RWPE2 (cell line): ENCODE measurements at regions not wholly inside any gene's neighbourhood (a gene's known extent, or its start where the extent isn't known, plus 50 kb on each side); places are given as distances from the start of the nearest gene placed in this dataset.

ENCODE experiments used
- ATAC-seq: fragments of 200-7000 bp; cut with Tn5 transposase; 3 replicates; pipeline ENCODE4 v1.9.1; 2021; ENCODE audit warnings: low read depth
- DNase-seq: peaks from one replicate; pipeline ENCODE4 v3.0.0-alpha.2; 2020; ENCODE audit warnings: low spot score
- H3K27ac ChIP-seq: fragments of 450-650 bp; 2 replicates; pipeline ENCODE4 v1.5.1; 2017; ENCODE audit warnings: mild to moderate bottlenecking; ENCODE audit not compliant: poor library complexity, severe bottlenecking
- H3K27me3 ChIP-seq: fragments of 250-450 bp; sonication (Bioruptor Pico); 2 replicates; pipeline ENCODE4 v1.5.1; 2021; ENCODE audit warnings: mild to moderate bottlenecking, moderate library complexity; ENCODE audit not compliant: insufficient read depth, poor library complexity, severe bottlenecking
- H3K36me3 ChIP-seq: fragments of 250-450 bp; sonication (Bioruptor Pico); 2 replicates; pipeline ENCODE4 v1.5.1; 2020; ENCODE audit warnings: low read depth, mild to moderate bottlenecking, moderate library complexity
- H3K4me1 ChIP-seq: fragments of 250-450 bp; sonication (Bioruptor Pico); 2 replicates; pipeline ENCODE4 v1.5.1; 2021; ENCODE audit warnings: mild to moderate bottlenecking, moderate library complexity; ENCODE audit not compliant: insufficient read depth, poor library complexity, severe bottlenecking
- H3K4me3 ChIP-seq: fragments of 250-450 bp; sonication (Bioruptor Pico); 2 replicates; pipeline ENCODE4 v1.5.1; 2021; ENCODE audit warnings: mild to moderate bottlenecking, moderate library complexity; ENCODE audit not compliant: severe bottlenecking
- H3K9me3 ChIP-seq: fragments of 250-450 bp; sonication (Bioruptor Pico); 2 replicates; pipeline ENCODE4 v1.5.1; 2021; ENCODE audit warnings: mild to moderate bottlenecking, moderate library complexity; ENCODE audit not compliant: severe bottlenecking
- CTCF ChIP-seq: fragments of 450-650 bp; IDR thresholded peaks from one replicate; pipeline ENCODE4 v1.5.1; 2017; ENCODE audit warnings: mild to moderate bottlenecking, moderate library complexity; ENCODE audit not compliant: poor library complexity, severe bottlenecking

DNA sequence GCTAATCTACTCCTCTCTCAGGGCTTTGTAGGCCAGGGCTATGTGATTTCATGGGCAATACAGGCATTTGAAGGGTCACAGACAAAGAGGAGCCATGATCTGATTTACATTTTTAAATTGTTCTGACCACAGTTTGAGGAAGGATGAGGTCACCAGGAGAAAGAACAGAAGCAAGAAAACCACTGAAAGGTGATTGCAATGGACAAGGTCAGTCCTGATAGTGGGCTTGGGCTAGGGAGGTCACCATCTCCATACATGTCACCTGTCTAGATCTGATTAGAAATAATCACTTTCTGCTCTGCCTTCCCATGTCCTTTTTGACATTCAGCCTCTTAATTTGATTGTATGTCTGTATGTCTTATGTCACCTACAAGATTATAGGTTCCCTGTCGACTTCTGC is 248.9 kb upstream of the CWC22 start:
- no peak for DNase-seq
- Histone ChIP-seq H3K27me3 (no peaks in the 10 kb centered on the region), H3K27ac (no peak overlapping the region), H3K4me3 (no peak overlapping the region), H3K9me3 (no peaks in the 10 kb centered on the region), H3K36me3 (no peaks in the 10 kb centered on the region), H3K4me1 (no peaks in the 10 kb centered on the region)
- no peak for ATAC-seq
- no peak for TF ChIP-seq CTCF

DNA sequence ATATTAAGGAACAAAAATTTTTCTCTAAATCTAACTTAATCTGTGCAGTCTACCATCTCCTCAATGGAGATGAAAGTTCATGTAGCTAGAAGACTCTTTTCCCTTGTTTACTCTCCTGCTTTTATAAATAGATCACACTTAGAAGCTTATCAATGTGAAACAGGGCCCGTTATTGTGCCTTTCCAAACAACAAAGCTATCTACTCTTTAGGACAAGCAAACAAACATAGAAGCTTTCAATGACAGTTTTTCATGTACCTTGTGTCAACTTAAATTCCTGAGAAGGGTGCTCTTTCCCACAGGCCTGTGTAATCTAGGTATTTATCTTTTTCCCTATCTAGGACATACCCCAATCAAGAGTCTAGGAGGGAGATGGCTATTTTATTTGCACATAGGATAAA is 247.8 kb upstream of the CWC22 start:
- H3K27me3 ChIP-seq = no peaks in the 10 kb centered on the region
- DNase-seq = no peak
- TF ChIP-seq CTCF = no peak
- H3K9me3 ChIP-seq = no peaks in the 10 kb centered on the region
- no peaks in the 10 kb centered on the region for H3K4me1 ChIP-seq
- no peak overlapping the region for H3K4me3 ChIP-seq
- ATAC-seq = no peak
- H3K36me3 ChIP-seq = no peaks in the 10 kb centered on the region
- no peak overlapping the region for H3K27ac ChIP-seq

DNA sequence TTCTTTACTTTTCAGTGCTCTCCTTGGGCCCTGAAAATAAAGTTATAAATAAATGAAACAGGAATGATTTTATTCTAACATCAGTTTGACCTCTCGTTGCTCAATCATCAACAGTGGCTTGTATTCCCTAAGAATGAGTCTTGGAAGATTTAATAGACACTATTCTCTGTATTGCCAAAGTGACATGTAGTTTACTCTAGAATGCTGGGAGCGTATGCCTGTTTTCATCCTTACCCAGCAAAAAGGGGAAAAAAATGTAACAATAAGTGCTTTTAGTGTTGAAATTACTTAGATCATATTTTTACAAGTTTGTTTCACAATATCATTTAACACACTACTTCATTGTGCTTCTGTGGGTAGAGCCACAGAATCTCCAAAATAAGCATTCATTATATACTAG is 240.6 kb upstream of the CWC22 start:
- TF ChIP-seq CTCF = no peak
- no peaks in the 10 kb centered on the region for H3K36me3 ChIP-seq
- no peak for ATAC-seq
- no peaks in the 10 kb centered on the region for H3K9me3 ChIP-seq
- H3K4me1 ChIP-seq = no peaks in the 10 kb centered on the region
- no peaks in the 10 kb centered on the region for H3K27me3 ChIP-seq
- DNase-seq = no peak
- H3K4me3 ChIP-seq = no peak overlapping the region
- no peak overlapping the region for H3K27ac ChIP-seq

GRCh38 chr2:180246268-180246667 is 239.2 kb upstream of the CWC22 start:
- ATAC-seq (no peak), DNase-seq (no peak)
- Histone ChIP-seq H3K4me1 (no peaks in the 10 kb centered on the region), H3K36me3 (no peaks in the 10 kb centered on the region), H3K4me3 (no peak overlapping the region), H3K27ac (no peak overlapping the region), H3K9me3 (no peaks in the 10 kb centered on the region), H3K27me3 (no peaks in the 10 kb centered on the region)
- no peak for TF ChIP-seq CTCF

- Histone ChIP-seq H3K27ac (no peak overlapping the region), H3K4me1 (no peaks in the 10 kb centered on the region), H3K9me3 (no peaks in the 10 kb centered on the region), H3K27me3 (no peaks in the 10 kb centered on the region), H3K36me3 (no peaks in the 10 kb centered on the region), H3K4me3 (no peak overlapping the region)
- no peak for DNase-seq
- peak; percentile 39 for TF ChIP-seq CTCF
- ATAC-seq = peak; percentile 27; the same call in 1 of the 3 replicates
These were observed 233.7 kb upstream of the CWC22 start for GRCh38 chr2:180240774-180241173.
